Activated naive CD4-positive, alpha-beta T cell treated with anti-CD3 and anti-CD28 coated beads for 36 hours (primary cell): ENCODE measurements at regions not wholly inside any gene's neighbourhood (a gene's known extent, or its start where the extent isn't known, plus 50 kb on each side); places are given as distances from the start of the nearest gene placed in this dataset.
"Not testable (repeated sequence)": the region's sequence is repeated elsewhere in the genome, so short reads cannot be mapped to it uniquely, and the experiment has no call there.

Source experiments
- CTCF ChIA-PET: fragments of 350-600 bp; sonication (Branson Sonifier 250); formaldehyde crosslinking; loops from one replicate; lab custom pipeline; 2021; ENCODE audit warnings: antibody characterized with exemption; lab: Charles Lee
- DNase-seq: peaks from one replicate; pipeline ENCODE4 v3.0.0-alpha.2; 2020
- H3K27ac Mint-ChIP-seq: one replicate; pipeline ENCODE4 v1.8.0; 2021; ENCODE audit warnings: mild to moderate bottlenecking, mixed read lengths
- H3K27me3 Mint-ChIP-seq: one replicate; pipeline ENCODE4 v1.8.0; 2021; ENCODE audit warnings: low read depth, mixed read lengths
- H3K36me3 Mint-ChIP-seq: one replicate; pipeline ENCODE4 v1.8.0; 2021; ENCODE audit warnings: low read depth, mixed read lengths
- H3K4me1 Mint-ChIP-seq: one replicate; pipeline ENCODE4 v1.8.0; 2021; ENCODE audit warnings: low read depth, mixed read lengths
- H3K4me3 Mint-ChIP-seq: one replicate; pipeline ENCODE4 v1.8.0; 2021; ENCODE audit warnings: mild to moderate bottlenecking, moderate library complexity, mixed read lengths
- H3K9me3 Mint-ChIP-seq: one replicate; pipeline ENCODE4 v1.8.0; 2021; ENCODE audit warnings: mixed read lengths
- intact Hi-C: fragments of 100-400 bp; cut with micrococcal nuclease; formaldehyde crosslinking; loops from one replicate; pipeline ENCODE4 v1.15.1; 2023

DNA sequence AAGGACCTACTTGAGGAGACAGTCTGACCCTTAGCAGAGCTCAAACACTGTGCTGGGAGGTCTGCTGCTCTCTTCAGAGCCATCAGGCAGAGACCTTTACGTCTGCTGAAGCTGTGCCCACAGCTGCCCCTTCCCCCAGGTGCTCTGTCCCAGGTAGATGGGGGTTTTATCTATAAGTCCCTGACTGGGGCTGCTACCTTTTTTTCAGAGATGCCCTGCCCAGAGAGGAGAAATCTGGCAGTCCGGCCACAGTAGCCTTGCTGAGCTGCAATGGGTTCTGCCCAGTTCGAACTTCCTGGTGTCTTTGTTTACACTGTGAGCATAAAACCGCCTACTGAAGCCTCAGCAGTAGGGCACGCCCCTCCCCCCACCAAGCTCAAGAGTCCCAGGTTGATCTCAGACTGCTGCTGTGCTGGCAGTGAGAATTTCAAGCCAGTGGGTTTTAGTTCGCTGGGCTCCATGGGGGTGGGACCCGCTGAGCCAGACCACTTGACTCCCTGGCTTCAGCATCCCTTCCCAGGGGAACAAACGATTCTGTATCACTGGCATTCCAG is 381.2 kb downstream of the XPNPEP1 start:
- H3K36me3 Mint-ChIP-seq, H3K4me1 Mint-ChIP-seq, intact Hi-C loops, H3K9me3 Mint-ChIP-seq, DNase-seq, H3K4me3 Mint-ChIP-seq, CTCF ChIA-PET, H3K27me3 Mint-ChIP-seq, H3K27ac Mint-ChIP-seq: not testable (repeated sequence)

DNA sequence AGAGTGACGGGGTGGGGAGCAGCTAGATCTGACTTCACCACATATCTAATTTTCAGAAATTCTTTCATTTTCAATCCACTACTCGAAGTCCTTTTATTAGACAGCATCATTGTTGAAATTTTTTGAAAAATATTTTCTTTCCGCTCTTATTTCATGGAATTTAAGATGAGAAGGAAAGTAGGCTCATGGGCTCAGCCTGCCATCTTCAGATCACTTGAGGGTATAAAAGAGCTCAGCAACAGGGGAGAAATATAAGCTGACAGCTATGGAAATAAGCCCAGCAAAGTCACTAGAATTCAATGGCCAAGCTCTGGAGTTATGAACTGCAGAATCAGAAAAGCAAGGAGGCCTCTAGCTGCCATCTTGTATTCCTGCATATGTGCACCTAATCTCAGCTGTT is 389.1 kb downstream of the XPNPEP1 start:
- no peaks in the 10 kb centered on the region for H3K27me3 Mint-ChIP-seq
- CTCF ChIA-PET = interaction anchor here (0.5 kb wide), 1 partner anchor 1877 kb away, joined by 4 read pairs; no protein-coding TSS in a partner anchor
- H3K36me3 Mint-ChIP-seq = no peaks in the 10 kb centered on the region
- intact Hi-C loops = no loop called here
- H3K27ac Mint-ChIP-seq = no peak overlapping the region
- no peak overlapping the region for H3K4me3 Mint-ChIP-seq
- no peak for DNase-seq
- no peaks in the 10 kb centered on the region for H3K4me1 Mint-ChIP-seq
- peaks cover 18% of the 10 kb centered on the region for H3K9me3 Mint-ChIP-seq

GRCh38 chr10:109529258-109529657 is 394.1 kb downstream of the XPNPEP1 start:
- Mint-ChIP-seq H3K4me1 (no peaks in the 10 kb centered on the region), H3K4me3 (no peak overlapping the region), H3K9me3 (peaks cover 19% of the 10 kb centered on the region), H3K27ac (no peak overlapping the region), H3K36me3 (no peaks in the 10 kb centered on the region), H3K27me3 (no peaks in the 10 kb centered on the region)
- intact Hi-C loops = no loop called here
- CTCF ChIA-PET = no interaction called here
- no peak for DNase-seq

DNA sequence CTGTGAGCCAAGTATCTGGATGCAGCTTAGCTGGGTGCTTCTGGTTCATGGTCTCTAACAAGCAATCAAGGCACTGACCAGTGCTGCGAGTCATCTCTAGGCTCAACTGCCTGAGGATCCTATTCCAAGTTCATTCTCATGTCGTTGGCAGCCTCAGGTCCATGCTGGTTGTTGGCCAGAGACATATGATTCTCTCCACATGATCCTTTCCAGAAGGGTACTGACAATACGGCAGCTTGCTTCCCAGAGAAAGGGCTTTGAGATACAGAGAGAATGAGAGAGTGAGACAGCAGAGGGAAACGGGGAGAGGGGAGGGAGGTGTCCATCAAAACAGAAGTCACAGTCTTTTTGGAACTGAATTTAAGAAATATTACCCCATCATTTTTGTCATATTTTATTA is 405.6 kb downstream of the XPNPEP1 start:
- H3K4me3 Mint-ChIP-seq = no peak overlapping the region
- no peaks in the 10 kb centered on the region for H3K4me1 Mint-ChIP-seq
- CTCF ChIA-PET = interaction anchor here (1.1 kb wide), 1 partner anchor 13 kb away, joined by 3 read pairs; no protein-coding TSS in a partner anchor
- no peak for DNase-seq
- H3K9me3 Mint-ChIP-seq = peaks cover 2% of the 10 kb centered on the region
- intact Hi-C loops = no loop called here
- H3K27me3 Mint-ChIP-seq = no peaks in the 10 kb centered on the region
- H3K27ac Mint-ChIP-seq = no peak overlapping the region
- H3K36me3 Mint-ChIP-seq = no peaks in the 10 kb centered on the region

- no peak overlapping the region for H3K27ac Mint-ChIP-seq
Measured at GRCh38 chr10:109504401-109504800, 418.9 kb downstream of the XPNPEP1 start.

DNA sequence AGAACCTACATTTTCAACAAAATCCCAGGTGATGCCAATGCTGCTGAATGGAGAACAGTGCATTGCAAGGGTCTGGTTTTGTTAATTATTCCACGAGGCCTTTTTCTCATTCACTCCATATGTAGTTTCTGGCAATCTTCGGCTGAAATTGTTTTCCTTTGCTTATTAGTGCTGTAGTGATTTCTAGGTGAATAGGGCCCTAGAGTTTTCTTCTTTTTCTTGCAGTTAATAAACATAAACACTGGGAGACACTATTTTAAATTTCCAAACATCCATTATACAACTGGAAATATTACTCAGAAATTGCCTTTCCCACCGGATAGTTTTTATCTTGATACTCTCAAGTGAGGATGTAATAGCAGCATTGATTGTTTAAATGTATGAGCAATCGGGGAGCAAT is 435.6 kb downstream of the XPNPEP1 start:
- no peak overlapping the region for H3K27ac Mint-ChIP-seq
- no peak overlapping the region for H3K4me3 Mint-ChIP-seq
- no peaks in the 10 kb centered on the region for H3K36me3 Mint-ChIP-seq
- no peaks in the 10 kb centered on the region for H3K4me1 Mint-ChIP-seq
- DNase-seq = no peak
- intact Hi-C loops = no loop called here
- H3K27me3 Mint-ChIP-seq = no peaks in the 10 kb centered on the region
- no peaks in the 10 kb centered on the region for H3K9me3 Mint-ChIP-seq
- CTCF ChIA-PET = no interaction called here

More at GRCh38 chr10:109504401-109504800, 418.9 kb downstream of the XPNPEP1 start:
- Mint-ChIP-seq H3K4me3 (no peak overlapping the region), H3K4me1 (no peaks in the 10 kb centered on the region), H3K27me3 (no peaks in the 10 kb centered on the region), H3K36me3 (no peaks in the 10 kb centered on the region), H3K9me3 (no peaks in the 10 kb centered on the region)
- DNase-seq = no peak
- CTCF ChIA-PET = interaction anchor here (0.8 kb wide), 1 partner anchor 14 kb away, joined by 3 read pairs; no protein-coding TSS in a partner anchor
- intact Hi-C loops = no loop called here

GRCh38 chr10:109480836-109481235 is 442.5 kb downstream of the XPNPEP1 start:
- CTCF ChIA-PET = no interaction called here
- no peaks in the 10 kb centered on the region for H3K27me3 Mint-ChIP-seq
- no peaks in the 10 kb centered on the region for H3K9me3 Mint-ChIP-seq
- H3K4me1 Mint-ChIP-seq = no peaks in the 10 kb centered on the region
- DNase-seq = no peak
- intact Hi-C loops = no loop called here
- H3K27ac Mint-ChIP-seq = no peak overlapping the region
- no peaks in the 10 kb centered on the region for H3K36me3 Mint-ChIP-seq
- no peak overlapping the region for H3K4me3 Mint-ChIP-seq

DNA sequence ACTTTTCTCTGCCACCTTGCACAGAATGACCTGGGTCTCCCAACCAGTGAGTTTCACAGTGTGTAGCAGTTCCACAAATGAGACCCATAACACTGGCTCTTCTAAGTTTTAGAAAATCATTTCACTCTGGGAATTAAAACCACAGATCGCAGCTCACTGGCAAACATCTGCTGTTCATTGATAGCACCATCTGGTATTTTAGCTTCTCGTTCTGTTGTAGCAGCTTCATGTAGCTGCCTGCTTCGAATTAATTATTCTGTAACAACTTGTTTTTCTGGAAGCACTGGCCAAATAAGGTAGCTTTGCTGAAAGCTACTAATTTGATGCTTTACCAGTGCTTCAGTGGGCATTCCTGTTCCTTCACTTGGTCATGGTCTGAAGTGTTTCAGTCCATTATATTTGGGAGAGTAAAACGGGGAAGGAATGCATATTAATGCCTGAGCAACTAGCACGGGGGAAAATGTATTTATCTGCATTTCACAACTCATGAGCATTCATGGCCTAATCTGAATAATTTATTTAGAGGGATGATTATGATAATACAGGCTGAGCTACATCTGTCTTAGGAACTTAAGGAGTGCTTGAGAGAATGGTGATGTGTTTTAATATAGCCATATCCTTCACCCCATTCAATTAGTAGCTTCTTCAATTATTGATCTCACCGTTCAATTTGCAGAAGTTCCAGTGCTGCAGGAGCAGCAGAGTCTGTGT is 447.4 kb downstream of the XPNPEP1 start:
- H3K4me1 Mint-ChIP-seq = no peaks in the 10 kb centered on the region
- no peaks in the 10 kb centered on the region for H3K27me3 Mint-ChIP-seq
- H3K36me3 Mint-ChIP-seq = no peaks in the 10 kb centered on the region
- DNase-seq = no peak
- H3K9me3 Mint-ChIP-seq = no peaks in the 10 kb centered on the region
- H3K27ac Mint-ChIP-seq = no peak overlapping the region
- CTCF ChIA-PET = interaction anchor here (1.2 kb wide), 1 partner anchor 15 kb away, joined by 3 read pairs; no protein-coding TSS in a partner anchor
- intact Hi-C loops = no loop called here
- H3K4me3 Mint-ChIP-seq = no peak overlapping the region

DNA sequence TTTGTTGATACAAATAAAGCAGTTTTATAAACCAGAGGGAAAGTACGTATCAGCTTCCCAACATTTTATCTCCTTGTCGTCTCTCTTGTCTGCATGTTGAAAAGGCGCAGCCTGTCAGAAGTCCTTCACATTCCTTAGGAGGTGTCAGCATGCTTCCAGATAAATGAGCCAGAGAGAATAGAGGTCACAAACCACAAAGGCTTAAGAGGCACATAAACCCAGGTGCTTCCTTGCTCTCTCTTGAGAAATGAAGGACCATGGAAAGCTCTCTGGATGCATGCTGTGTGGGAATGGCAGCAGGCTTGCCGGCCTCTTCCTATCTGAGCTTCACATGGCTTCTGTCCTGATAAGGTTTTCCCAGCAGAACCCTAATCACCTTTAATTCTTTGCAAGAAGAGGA is 448.5 kb downstream of the XPNPEP1 start:
- intact Hi-C loops = no loop called here

GRCh38 chr10:109474261-109474660 is 449.1 kb downstream of the XPNPEP1 start:
- intact Hi-C loops = no loop called here
- CTCF ChIA-PET = interaction anchor here (0.6 kb wide), 1 partner anchor 143 kb away, joined by 3 read pairs; no protein-coding TSS in a partner anchor
- Mint-ChIP-seq H3K27me3 (no peaks in the 10 kb centered on the region), H3K9me3 (no peaks in the 10 kb centered on the region), H3K36me3 (no peaks in the 10 kb centered on the region), H3K4me1 (no peaks in the 10 kb centered on the region), H3K4me3 (no peak overlapping the region), H3K27ac (no peak overlapping the region)
- no peak for DNase-seq

More for the DNA sequence above, 448.5 kb downstream of the XPNPEP1 start:
- DNase-seq = no peak
- Mint-ChIP-seq H3K4me1 (no peaks in the 10 kb centered on the region), H3K9me3 (no peaks in the 10 kb centered on the region), H3K36me3 (no peaks in the 10 kb centered on the region), H3K27me3 (no peaks in the 10 kb centered on the region), H3K27ac (no peak overlapping the region), H3K4me3 (no peak overlapping the region)
- CTCF ChIA-PET = interaction anchor here (1.2 kb wide), 1 partner anchor 14 kb away, joined by 3 read pairs; no protein-coding TSS in a partner anchor

DNA sequence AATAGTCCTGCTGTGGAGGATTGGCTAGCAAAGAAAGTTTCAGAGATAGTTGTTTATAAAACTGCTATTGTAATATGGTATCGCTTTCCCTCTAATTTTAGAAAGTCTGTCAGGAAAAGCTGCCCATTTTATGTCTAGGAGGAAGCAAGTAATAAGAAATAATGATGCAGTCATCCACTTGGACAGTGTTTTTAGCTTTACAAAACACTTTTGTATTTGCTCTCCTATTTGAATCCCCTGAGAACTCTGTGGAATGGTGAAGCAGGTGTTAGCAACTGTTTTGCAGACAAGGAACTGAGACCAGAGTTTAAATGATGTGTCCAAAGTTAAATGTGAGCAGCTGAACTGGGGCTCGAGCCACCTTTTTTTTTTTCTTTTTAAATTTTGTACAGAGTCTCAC is 455.8 kb downstream of the XPNPEP1 start:
- CTCF ChIA-PET = no interaction called here
- Mint-ChIP-seq H3K27ac (no peak overlapping the region), H3K27me3 (peaks cover 3% of the 10 kb centered on the region), H3K9me3 (no peaks in the 10 kb centered on the region), H3K4me1 (no peaks in the 10 kb centered on the region), H3K36me3 (no peaks in the 10 kb centered on the region), H3K4me3 (no peak overlapping the region)
- DNase-seq = no peak
- intact Hi-C loops = no loop called here

GRCh38 chr10:109464949-109465348 is 458.4 kb downstream of the XPNPEP1 start:
- Mint-ChIP-seq H3K4me1 (no peaks in the 10 kb centered on the region), H3K27ac (no peak overlapping the region)
- CTCF ChIA-PET = no interaction called here

GRCh38 chr10:109457302-109457638 is 466.0 kb downstream of the XPNPEP1 start:
- no peak overlapping the region for H3K4me3 Mint-ChIP-seq
- H3K4me1 Mint-ChIP-seq = no peaks in the 10 kb centered on the region
- no peak overlapping the region for H3K27ac Mint-ChIP-seq
- no peaks in the 10 kb centered on the region for H3K9me3 Mint-ChIP-seq
- no peak for DNase-seq
- CTCF ChIA-PET = no interaction called here
- no peaks in the 10 kb centered on the region for H3K36me3 Mint-ChIP-seq
- intact Hi-C loops = loop anchor here (10.0 kb wide), 1 partner anchor 318 kb away; no protein-coding TSS in a partner anchor
- peaks cover 22% of the 10 kb centered on the region for H3K27me3 Mint-ChIP-seq

More at GRCh38 chr10:109464949-109465348, 458.4 kb downstream of the XPNPEP1 start:
- Mint-ChIP-seq H3K4me3 (no peak overlapping the region), H3K27me3 (peaks cover 3% of the 10 kb centered on the region), H3K36me3 (no peaks in the 10 kb centered on the region), H3K9me3 (no peaks in the 10 kb centered on the region)
- no peak for DNase-seq
- intact Hi-C loops = no loop called here
